SH-SY5Y (cell line): ENCODE measurements at regions not wholly inside any gene's neighbourhood (a gene's known extent, or its start where the extent isn't known, plus 50 kb on each side); places are given as distances from the start of the nearest gene placed in this dataset.

Experiments used
- GATA2 ChIP-seq: IDR thresholded peaks from 2 replicates; pipeline ENCODE4 v1.6.1; 2011; ENCODE audit warnings: mild to moderate bottlenecking, low read depth, low read length
- GATA3 ChIP-seq: IDR thresholded peaks from 2 replicates; pipeline ENCODE4 v1.6.1; 2011; ENCODE audit warnings: low read depth, mild to moderate bottlenecking, low read length, moderate library complexity

- no peak for TF ChIP-seq GATA2
- no peak for TF ChIP-seq GATA3
Measured at GRCh38 chr10:109428775-109429491, 494.4 kb downstream of the XPNPEP1 start.

GRCh38 chr10:109427411-109427810 lies 495.9 kb downstream of the XPNPEP1 start:
- TF ChIP-seq GATA3 (no peak), GATA2 (no peak)

- TF ChIP-seq GATA3 (no peak), GATA2 (no peak)
Measured at GRCh38 chr10:109426987-109427386, 496.3 kb downstream of the XPNPEP1 start.

- TF ChIP-seq GATA3 (no peak), GATA2 (no peak)
Measured at GRCh38 chr10:109418795-109419194, 504.5 kb downstream of the XPNPEP1 start.

- TF ChIP-seq GATA2 (no peak), GATA3 (no peak)
Measured at GRCh38 chr10:109417803-109418202, 505.5 kb downstream of the XPNPEP1 start.

- no peak for TF ChIP-seq GATA2
- TF ChIP-seq GATA3 = no peak
Measured at GRCh38 chr10:109412353-109412752, 511.0 kb downstream of the XPNPEP1 start.

GRCh38 chr10:109411917-109412316 lies 511.4 kb downstream of the XPNPEP1 start:
- no peak for TF ChIP-seq GATA2
- no peak for TF ChIP-seq GATA3

- no peak for TF ChIP-seq GATA3
- TF ChIP-seq GATA2 = no peak
Measured at GRCh38 chr10:109405338-109405737, 518.0 kb downstream of the XPNPEP1 start.

GRCh38 chr10:109403551-109403950 lies 519.8 kb downstream of the XPNPEP1 start:
- TF ChIP-seq GATA3 = no peak

- TF ChIP-seq GATA2 = no peak
- TF ChIP-seq GATA3 = no peak
Measured at GRCh38 chr10:109393425-109393824, 529.9 kb downstream of the XPNPEP1 start.

GRCh38 chr10:109386921-109387320 lies 536.4 kb downstream of the XPNPEP1 start:
- TF ChIP-seq GATA3 (peak; percentile 89), GATA2 (peak; percentile 98)

GRCh38 chr10:109386101-109386500 lies 537.2 kb downstream of the XPNPEP1 start:
- TF ChIP-seq GATA3 = no peak
- TF ChIP-seq GATA2 = no peak

- TF ChIP-seq GATA2 = no peak
- no peak for TF ChIP-seq GATA3
Measured at GRCh38 chr10:109379186-109379585, 544.1 kb downstream of the XPNPEP1 start.

GRCh38 chr10:109374215-109374614 lies 549.1 kb downstream of the XPNPEP1 start:
- no peak for TF ChIP-seq GATA2
- no peak for TF ChIP-seq GATA3

- TF ChIP-seq GATA2 = no peak
- TF ChIP-seq GATA3 = no peak
Measured at GRCh38 chr10:109359316-109359715, 564.0 kb downstream of the XPNPEP1 start.

- TF ChIP-seq GATA3 (no peak), GATA2 (no peak)
Measured at GRCh38 chr10:109358325-109358724, 565.0 kb downstream of the XPNPEP1 start.

- no peak for TF ChIP-seq GATA3
- no peak for TF ChIP-seq GATA2
Measured at GRCh38 chr10:109348324-109348723, 575.0 kb downstream of the XPNPEP1 start.

GRCh38 chr10:109343293-109343692 lies 580.0 kb downstream of the XPNPEP1 start:
- TF ChIP-seq GATA3 (no peak), GATA2 (no peak)
